ENCODE measurements at regions not wholly inside any gene's neighbourhood (a gene's known extent, or its start where the extent isn't known, plus 50 kb on each side); places are given as distances from the start of the nearest gene placed in this dataset.
A peak's percentile ranks its signal among the peaks of the same experiment; 100 is the strongest.

DNA sequence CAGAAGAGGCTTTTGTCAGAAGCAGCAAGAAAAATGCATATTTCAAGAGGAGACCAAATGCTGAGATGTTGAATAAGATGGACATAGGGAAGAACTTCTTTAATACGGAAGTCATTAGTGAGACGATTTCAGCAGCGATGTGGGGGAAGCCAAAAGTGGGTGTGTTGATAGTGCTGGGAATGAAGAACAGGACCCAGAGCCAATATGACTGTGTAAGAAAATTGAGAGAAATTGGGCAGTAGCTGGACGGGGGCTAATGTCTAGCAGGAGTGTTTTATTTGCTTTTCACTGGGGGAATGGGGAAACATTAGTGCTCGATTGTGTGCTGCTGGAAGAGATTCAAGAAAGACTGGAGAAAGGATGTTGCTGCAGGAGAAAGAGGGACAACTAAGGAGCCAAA, 788.7 kb upstream of the KLHL29 start:
- no peak for DNase-seq (ENCODE audit: extremely low read depth in 1 of 11, low read depth in 9 of 11, low spot score in 4 of 11)

DNA sequence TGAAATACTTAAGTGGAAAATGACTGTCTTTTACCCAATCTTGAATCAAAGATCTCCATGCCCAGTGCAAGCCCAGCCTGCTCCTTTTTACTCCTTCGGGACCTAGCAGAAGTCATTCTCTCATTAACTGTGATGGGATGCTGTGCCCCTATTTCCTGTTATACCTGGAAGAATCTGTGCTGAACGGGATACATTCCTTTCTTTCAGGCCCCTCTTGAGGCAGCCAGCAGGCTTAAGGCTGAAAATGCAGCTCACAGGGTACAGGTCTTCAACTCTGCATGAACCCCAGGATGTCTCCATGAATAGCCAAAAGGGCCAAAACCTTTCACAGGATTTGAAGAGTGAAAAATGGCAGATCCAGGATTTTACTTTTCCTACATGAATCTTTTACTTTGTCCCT, 784.8 kb upstream of the KLHL29 start:
- no peak for DNase-seq (ENCODE audit: extremely low read depth in 1 of 11, low read depth in 9 of 11, low spot score in 4 of 11)

DNA sequence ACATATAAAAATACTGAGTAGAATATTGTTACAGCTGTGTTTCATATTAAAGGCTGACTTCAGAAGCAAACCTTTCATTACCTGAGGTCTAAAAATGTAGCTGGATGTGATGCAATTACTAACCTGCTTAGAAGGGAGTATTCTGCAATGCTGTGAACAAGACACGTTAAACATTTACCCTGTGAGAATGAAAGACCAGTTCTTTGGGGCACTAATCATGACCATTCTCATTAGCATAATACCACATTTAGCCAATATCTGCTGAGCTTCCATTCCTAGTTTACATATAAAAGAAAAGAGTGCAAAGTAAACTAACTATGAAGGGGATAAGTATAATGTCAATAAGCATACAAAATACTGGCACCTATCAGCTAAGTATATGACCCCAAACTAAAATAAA, 784.0 kb upstream of the KLHL29 start:
- DNase-seq (ENCODE audit: extremely low read depth in 1 of 11, low read depth in 9 of 11, low spot score in 4 of 11) = peak in 2 of 11 donors; percentile 9 to 22

DNA sequence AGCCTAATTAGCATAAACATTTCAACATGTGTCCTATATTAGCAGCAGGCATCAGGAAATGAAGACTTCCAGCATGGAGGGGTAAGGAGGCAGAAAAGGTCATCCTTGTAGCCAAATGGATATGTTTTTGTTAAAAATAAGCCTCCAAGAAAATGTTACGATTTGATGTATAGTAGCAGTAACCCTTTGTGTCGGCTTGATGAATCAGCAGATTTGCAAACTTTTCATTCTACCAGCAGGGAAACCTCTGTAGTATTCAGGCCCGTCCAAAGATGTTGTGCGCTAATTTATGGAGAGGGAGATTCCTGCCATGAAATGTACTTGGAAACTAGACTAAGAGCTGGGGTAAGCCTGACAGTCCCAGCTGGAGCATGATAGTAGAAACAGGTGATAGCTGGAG, 780.8 kb upstream of the KLHL29 start:
- peak in 8 of 11 donors; percentile 21 to 50 (median 31) for DNase-seq (ENCODE audit: extremely low read depth in 1 of 11, low read depth in 9 of 11, low spot score in 4 of 11)

DNA sequence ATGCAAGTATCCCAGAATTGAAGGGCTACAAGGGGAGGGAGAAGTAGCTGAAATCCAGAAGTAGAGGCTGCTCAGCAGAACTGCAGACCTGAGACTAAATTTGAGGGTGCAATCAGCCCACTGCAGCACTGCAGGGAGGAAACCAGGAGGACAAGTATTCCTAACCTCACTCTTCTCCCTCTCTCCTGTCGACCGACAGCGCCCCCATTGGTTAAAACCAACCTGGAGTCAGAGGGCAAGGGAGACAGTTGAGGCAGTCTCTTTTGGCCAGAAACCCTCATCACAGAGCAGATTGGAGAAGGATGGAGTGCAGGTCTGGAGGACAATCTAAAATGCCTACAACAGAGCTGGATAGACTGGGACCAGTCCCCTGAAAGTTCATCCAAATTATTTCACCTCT, 768.9 kb upstream of the KLHL29 start:
- DNase-seq (ENCODE audit: extremely low read depth in 1 of 11, low read depth in 9 of 11, low spot score in 4 of 11) = no peak

DNA sequence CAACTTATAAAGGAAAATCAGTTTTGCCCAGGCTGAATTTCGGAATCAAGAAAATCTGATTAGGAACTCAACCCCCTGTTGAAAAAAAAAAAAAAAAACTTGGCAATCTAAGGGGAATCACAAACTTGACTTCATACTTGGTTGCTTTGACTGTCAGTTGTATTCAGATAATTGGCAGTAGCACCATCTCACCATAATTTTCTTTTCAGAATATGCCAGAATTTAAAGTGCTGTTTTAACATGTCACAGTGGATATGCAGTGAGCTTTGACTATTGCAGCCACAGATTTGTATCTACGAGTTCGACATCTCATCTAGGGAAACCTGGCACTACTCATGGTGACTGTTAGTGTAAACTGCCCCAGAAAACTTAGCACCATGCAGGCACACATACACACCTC, 761.4 kb upstream of the KLHL29 start:
- DNase-seq (ENCODE audit: extremely low read depth in 1 of 11, low read depth in 9 of 11, low spot score in 4 of 11) = no peak

DNA sequence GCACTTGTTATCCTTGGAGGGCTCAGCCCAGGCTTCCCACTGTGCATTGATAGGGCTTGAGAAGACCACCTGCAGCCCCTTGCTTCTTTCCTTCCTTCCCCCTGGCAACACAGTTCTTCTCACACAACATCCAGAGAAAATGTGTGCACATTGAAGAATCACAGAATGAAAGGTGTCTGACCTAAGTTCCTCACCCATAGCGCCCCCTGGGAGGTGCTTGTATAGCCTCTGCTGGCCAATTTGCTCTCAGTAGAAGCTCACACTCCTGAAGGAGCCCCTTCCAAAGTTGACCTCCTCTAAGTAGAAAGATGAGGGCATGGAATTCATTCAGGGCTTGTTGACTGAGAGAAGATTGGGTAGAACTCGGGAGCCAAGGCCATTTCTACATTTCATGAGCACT, 758.4 kb upstream of the KLHL29 start:
- no peak for DNase-seq (ENCODE audit: extremely low read depth in 1 of 11, low read depth in 9 of 11, low spot score in 4 of 11)

DNA sequence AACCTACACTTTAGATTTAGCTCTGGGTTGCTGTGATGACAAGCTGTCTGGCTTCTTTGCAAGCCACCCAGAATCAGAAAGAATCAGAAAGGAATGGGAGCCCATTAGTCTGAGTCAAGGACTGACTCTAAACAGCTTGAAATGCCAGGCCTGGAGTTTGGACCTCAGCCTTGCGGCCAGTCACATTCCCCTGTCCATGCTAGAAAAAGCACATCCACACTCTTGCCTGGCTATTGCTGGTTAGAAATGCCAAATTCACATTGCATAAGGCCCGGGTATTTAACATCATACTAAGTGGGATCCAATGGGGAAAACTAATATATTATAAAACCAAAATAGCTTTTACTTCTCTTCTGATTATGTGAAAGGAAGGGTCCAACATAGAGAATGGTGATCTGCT, 756.8 kb upstream of the KLHL29 start:
- no peak for DNase-seq (ENCODE audit: extremely low read depth in 1 of 11, low read depth in 9 of 11, low spot score in 4 of 11)

DNA sequence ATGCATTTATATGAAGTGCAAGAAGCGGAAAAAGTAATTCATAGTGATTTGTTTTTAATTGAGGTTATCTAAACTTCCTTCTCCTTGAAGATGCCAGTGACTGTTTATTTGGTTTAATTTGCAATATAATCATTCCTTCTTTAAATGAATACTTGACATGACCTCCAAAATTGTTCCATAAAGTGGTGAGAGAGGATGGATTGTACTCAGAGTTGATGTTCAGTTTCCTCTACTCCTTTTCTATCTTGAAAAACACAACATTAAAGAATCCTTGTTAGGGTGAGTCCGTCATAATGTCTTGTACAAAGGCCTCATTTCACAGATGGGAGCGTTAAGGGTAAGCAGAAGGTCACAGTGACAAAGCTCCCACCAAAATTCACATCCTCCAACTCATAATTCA, 756.1 kb upstream of the KLHL29 start:
- DNase-seq (ENCODE audit: extremely low read depth in 1 of 11, low read depth in 9 of 11, low spot score in 4 of 11) = no peak

DNA sequence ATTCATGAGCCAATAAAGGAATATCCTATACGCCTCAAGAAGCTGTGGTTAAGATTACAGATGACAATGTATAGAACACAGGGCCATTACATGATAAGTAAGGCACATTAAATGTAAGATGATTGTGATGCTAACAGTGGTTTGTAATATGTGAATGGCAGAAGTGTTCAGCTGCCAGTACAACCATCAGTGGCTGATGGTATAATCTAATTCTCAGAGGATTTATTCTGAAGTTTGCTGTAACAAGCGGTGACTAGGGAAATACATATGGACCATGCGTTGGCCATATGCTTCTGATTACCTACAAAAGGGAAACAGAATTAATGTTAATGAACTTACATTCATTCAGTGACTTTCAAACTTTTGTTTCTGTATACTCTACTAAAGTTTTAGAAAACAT, 750.8 kb upstream of the KLHL29 start:
- no peak for DNase-seq (ENCODE audit: extremely low read depth in 1 of 11, low read depth in 9 of 11, low spot score in 4 of 11)

DNA sequence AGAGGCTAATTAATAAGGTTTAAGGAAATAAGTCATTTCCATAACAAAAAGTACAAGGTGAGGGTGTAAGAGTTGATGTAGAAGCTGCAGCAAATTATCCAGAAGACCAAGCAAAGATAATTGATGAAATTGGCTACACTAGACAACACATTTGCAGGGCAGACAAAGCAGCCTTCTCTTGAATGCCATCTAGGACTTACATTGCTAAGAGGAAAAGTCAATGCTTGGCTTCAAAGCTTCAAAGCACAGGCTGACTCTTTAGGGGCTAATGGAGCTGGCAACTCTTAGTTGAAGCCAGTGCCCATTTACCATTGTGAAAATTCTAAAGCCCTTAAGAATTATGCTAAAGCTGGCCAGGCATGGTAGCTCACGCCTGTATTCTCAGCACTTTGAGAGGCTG, 728.6 kb upstream of the KLHL29 start:
- DNase-seq (ENCODE audit: extremely low read depth in 1 of 11, low read depth in 9 of 11, low spot score in 4 of 11) = no peak

DNA sequence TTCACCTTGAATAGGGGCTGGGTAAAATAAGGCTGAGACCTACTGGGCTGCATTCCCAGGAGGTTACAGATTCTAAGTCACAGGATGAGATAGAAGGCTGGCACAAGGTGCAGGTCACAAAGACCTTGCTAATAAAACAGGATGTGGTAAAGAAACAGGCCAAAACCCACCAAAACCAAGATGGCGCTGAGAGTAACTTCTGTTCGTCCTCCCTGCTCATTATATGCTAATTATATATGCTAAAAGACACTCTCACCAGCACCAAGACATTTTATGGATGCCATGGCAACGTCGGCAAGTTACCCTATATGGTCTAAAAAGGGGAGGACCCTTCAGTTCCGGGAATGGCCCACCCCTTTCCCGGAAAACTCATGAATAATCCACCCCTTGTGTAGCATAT, 711.5 kb upstream of the KLHL29 start:
- DNase-seq (ENCODE audit: extremely low read depth in 1 of 11, low read depth in 9 of 11, low spot score in 4 of 11) = no peak

DNA sequence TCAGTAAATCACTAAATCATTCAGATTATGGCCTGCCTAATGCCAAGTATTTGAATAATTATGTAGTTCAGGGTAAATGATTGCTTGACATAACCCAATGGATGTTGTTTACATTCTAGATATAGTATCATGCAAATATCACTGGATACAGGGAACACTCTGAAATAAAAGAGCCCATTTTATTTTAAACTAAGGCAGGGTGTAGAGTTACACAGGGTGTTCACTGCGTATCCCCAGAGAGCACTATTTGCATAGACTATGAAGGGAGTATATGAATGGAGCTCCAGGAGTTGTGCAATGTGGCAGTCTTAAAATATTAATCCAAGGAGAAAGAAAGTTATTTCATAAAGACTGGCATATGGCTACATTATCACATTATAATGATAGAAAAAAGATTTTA, 701.1 kb upstream of the KLHL29 start:
- DNase-seq (ENCODE audit: extremely low read depth in 1 of 11, low read depth in 9 of 11, low spot score in 4 of 11) = no peak

DNA sequence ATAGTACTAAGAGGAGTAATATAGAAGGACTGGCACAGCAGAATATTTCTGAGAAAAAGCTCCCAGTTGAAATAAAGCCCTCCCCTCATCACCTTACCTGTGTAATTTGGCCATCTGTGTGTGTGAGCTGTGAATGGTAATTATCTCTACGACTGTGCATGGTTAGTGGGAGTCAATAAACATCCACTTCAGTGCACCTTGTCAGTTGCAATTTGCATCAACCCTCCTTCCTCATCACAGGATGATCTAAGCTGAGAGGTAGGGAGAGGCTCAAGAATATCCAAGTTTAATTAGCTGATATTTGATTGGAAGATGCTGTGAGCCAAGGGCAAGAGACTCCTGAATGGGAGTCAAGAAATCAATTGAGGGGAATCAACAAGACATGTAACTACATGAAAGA, 694.9 kb upstream of the KLHL29 start:
- DNase-seq (ENCODE audit: extremely low read depth in 1 of 11, low read depth in 9 of 11, low spot score in 4 of 11) = no peak

DNA sequence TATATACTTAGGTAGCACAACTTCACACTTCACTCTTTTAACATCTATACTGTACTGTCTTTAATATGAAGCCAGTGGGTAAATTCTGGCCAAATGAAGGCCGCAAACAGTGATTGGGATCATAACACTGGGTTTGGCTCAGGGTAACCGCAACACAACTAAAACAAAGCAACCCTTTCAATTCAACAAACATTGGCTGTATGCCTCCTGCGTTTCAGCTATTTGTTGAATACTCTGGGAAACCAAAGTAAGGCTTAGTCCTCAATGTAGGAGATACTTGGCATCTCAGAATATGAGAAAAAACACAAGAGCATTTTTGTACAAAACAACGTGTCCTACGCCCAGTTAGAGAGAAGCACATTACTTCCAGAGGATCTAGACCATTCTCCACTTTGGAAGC, 693.3 kb upstream of the KLHL29 start:
- no peak for DNase-seq (ENCODE audit: extremely low read depth in 1 of 11, low read depth in 9 of 11, low spot score in 4 of 11)

DNA sequence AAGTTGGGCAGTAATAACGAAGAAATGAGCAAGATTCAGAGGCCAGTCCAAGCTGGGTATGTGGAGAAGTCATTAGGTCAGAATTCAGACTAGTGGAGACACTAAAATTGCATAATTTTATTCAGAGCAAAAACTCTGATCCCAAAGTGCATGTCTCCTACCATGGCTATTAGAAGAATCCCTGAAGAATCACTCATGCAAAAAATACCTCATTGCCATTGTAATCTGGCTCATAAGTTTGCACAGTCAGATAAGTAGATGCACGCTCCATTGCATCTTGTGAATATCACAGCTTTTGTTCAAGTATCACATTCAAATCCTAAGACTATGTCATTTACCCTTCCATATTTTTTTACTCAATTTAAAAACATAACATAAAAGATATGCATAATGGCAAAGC, 692.2 kb upstream of the KLHL29 start:
- no peak for DNase-seq (ENCODE audit: extremely low read depth in 1 of 11, low read depth in 9 of 11, low spot score in 4 of 11)

DNA sequence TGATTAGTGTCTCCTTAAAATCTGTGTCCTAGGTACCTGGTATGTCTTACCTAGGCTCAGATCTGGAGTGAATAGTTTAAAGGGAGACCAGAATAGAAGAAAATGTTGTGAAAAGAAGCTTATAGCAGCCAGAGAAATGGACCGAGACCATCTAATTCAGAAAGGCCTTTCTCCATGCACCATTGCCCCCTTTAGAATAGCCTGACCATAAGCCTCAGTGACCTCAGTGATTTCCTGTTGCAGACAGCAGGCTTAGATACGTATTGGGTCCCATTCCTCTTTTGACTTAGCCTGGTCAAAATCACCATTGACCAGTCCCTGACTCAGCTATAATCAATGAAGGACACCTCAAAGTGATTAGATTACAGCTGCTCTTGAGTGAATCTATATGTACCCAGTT, 690.7 kb upstream of the KLHL29 start:
- no peak for DNase-seq (ENCODE audit: extremely low read depth in 1 of 11, low read depth in 9 of 11, low spot score in 4 of 11)

DNA sequence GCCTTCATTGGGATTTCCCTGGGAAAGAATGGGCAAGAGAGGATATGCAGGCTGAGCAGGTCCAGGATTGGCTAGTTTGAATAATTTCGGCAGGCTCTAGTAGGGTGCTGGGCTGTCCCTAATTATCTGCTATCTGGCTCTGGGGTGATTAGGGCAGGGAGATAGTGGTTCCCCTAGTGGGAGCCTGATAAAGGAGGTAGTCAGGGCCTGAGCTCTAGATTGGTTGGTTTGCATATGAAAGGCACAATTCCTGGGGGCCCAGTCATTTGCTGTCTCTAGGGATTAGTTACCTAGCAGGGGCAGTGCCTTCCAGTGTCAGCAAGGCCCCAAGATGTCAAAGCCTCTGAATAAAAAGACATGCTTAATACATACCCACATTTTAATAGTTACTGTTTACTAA, 690.1 kb upstream of the KLHL29 start:
- DNase-seq (ENCODE audit: extremely low read depth in 1 of 11, low read depth in 9 of 11, low spot score in 4 of 11) = no peak

DNA sequence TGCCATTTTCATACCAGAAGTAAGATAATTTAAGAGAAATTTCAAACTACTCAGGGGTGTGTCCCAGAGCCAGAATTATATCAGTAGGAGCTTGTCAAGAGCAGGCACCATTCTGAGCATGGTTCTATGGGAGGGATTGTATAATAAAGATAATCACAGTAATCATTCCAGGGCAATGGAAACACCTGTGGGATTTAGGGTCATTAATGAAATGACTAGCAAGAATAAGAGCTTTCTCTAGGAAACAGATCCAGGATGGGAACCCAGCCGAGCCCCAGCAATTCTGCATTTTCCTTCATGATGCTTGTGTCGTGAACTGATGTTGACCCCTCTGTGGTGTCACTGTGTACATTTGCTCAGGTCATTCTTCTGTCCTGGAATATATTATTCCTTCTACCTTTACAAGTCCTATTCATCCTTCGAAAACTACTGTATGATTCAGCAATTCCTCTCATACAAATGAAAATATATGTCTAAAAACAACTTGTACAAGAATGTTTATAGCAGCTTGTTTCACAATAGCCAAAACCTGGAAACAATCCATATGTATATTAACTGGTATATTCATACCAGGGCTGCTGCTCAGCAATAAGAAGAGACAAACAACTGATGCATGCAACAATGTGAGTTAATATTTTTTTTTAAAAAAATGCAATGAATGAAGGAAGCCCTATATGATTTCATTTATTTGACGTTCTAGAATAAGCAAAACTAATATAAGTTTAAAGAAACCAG, 687.8 kb upstream of the KLHL29 start:
- DNase-seq (ENCODE audit: extremely low read depth in 1 of 11, low read depth in 9 of 11, low spot score in 4 of 11) = no peak

DNA sequence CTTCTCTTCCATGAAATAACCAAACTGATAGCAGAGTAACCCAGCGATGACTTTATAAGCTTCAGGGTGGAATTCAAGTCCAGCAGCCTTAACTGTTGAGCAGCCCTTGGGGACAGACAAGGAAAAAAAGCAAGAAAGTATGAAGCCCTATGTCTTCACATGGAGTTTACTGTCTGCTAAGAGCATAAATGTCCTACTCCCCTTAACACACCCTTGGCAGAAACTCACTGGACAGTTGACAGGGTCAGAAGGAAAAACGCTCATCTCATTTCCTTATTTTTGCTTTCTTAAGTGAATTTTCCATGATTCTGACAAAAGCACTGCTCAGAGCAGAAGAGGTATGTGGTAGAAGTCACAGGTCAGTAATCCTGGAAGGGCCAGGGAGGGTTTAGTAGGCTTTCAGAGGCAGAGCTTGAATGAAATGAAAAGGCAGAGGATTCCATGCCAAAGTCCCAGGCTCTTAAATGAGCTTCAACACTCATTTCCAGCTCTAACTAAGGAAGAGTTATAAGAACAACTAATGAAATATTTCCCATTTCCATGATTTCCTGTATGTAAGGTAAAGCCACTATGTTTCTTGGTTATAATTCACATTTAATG, 683.3 kb upstream of the KLHL29 start:
- DNase-seq (ENCODE audit: extremely low read depth in 1 of 11, low read depth in 9 of 11, low spot score in 4 of 11) = peak in 2 of 11 donors; percentile 10 to 18

DNA sequence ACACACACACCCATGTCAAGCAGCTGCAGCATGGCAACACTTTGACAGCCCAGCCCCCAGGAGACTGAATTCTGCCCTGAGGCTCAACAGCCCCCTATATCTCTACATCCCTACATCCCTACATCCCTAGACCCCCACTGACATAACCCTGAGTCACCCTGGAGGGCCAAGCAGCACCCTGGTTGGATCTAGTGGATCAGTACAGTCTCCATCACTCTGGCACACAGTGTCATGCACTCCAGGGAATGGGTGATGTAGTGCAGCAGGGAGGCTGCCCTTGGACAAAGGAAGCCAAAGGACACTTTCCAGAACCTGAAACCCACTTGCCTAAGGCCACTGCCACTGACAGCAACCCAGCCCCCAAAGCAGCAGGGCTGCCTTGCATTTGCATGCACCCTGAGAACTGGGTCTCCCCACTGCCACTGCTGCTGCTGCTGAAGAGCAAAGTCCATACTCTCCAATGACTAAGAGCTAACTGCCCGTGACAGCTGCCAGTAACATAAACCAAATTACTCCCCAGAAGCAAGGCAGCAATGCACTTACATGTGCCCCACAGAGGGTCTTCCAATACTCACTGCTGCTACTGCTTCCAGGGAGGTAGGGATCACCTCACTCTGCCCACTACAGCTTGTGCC, 681.6 kb upstream of the KLHL29 start:
- DNase-seq (ENCODE audit: extremely low read depth in 1 of 11, low read depth in 9 of 11, low spot score in 4 of 11) = peak in 1 of 11 donors; percentile 13
